Hepatocyte (in vitro differentiated cells): ENCODE measurements at regions not wholly inside any gene's neighbourhood (a gene's known extent, or its start where the extent isn't known, plus 50 kb on each side); places are given as distances from the start of the nearest gene placed in this dataset.

ENCODE experiments used
- DNase-seq: peaks from one replicate; pipeline ENCODE4 v3.0.0-alpha.2; 2016; ENCODE audit warnings: low spot score
- H2AFZ ChIP-seq: fragments of 200-600 bp; sonication (generic); 2 replicates; pipeline ENCODE4 v1.6.0; 2016; ENCODE audit warnings: antibody characterized with exemption, mild to moderate bottlenecking
- H3K27ac ChIP-seq: fragments of 200-600 bp; sonication (generic); 2 replicates; pipeline ENCODE4 v1.5.1; 2016; ENCODE audit warnings: mild to moderate bottlenecking
- H3K27me3 ChIP-seq: fragments of 200-600 bp; sonication (generic); 2 replicates; pipeline ENCODE4 v1.6.1; 2016
- H3K36me3 ChIP-seq: fragments of 200-600 bp; sonication (generic); replicated peaks from 2 replicates; pipeline ENCODE4 v1.5.1; 2016; ENCODE audit warnings: low read depth; ENCODE audit not compliant: insufficient read depth
- H3K4me1 ChIP-seq: fragments of 200-600 bp; sonication (generic); 2 replicates; pipeline ENCODE4 v1.5.1; 2016; ENCODE audit warnings: mild to moderate bottlenecking, moderate library complexity; ENCODE audit not compliant: insufficient read depth
- H3K4me2 ChIP-seq: fragments of 200-600 bp; sonication (generic); 2 replicates; pipeline ENCODE4 v1.6.0; 2016
- H3K4me3 ChIP-seq: fragments of 200-600 bp; sonication (generic); 2 replicates; pipeline ENCODE4 v1.5.1; 2016; ENCODE audit warnings: mild to moderate bottlenecking
- H3K79me2 ChIP-seq: fragments of 200-600 bp; sonication (generic); 2 replicates; pipeline ENCODE4 v1.6.0; 2017; ENCODE audit warnings: mild to moderate bottlenecking
- H3K9me2 ChIP-seq: fragments of 200-600 bp; sonication (generic); replicated peaks from 2 replicates; pipeline ENCODE4 v1.6.0; 2017; ENCODE audit warnings: mild to moderate bottlenecking; ENCODE audit not compliant: insufficient read depth
- H3K9me3 ChIP-seq: fragments of 200-600 bp; sonication (generic); 2 replicates; pipeline ENCODE4 v1.5.1; 2016; ENCODE audit warnings: low read depth, mild to moderate bottlenecking
- H4K20me1 ChIP-seq: fragments of 200-600 bp; sonication (generic); 2 replicates; pipeline ENCODE4 v1.6.0; 2016; ENCODE audit warnings: mild to moderate bottlenecking; ENCODE audit not compliant: insufficient read depth, poor library complexity, severe bottlenecking
- EZH2 ChIP-seq: fragments of 200-600 bp; sonication (generic); IDR thresholded peaks from 2 replicates; pipeline ENCODE4 v1.6.1; 2016; ENCODE audit warnings: antibody characterized with exemption, mild to moderate bottlenecking, borderline replicate concordance
- EZH2phosphoT487 ChIP-seq: fragments of 200-600 bp; sonication (generic); IDR thresholded peaks from one replicate; pipeline ENCODE4 v1.6.1; 2018; ENCODE audit warnings: antibody characterized with exemption, mild to moderate bottlenecking, low read depth, moderate library complexity; ENCODE audit not compliant: unreplicated experiment, severe bottlenecking
- WGBS: methylation state at CpG from one replicate; pipeline ENCODE4 v1.1.6; 2016; ENCODE audit warnings: low lambda C conversion rate; ENCODE audit errors: missing lambda C conversion rate; 5-methylcytosine and 5-hydroxymethylcytosine counted together
- TF ChIP-seq, protein P1 (sequence below): fragments of 200-600 bp; sonication (generic); IDR thresholded peaks from 2 replicates; pipeline ENCODE4 v1.5.1; 2016; ENCODE audit warnings: antibody characterized with exemption, mild to moderate bottlenecking; ENCODE audit not compliant: poor library complexity

DNA sequence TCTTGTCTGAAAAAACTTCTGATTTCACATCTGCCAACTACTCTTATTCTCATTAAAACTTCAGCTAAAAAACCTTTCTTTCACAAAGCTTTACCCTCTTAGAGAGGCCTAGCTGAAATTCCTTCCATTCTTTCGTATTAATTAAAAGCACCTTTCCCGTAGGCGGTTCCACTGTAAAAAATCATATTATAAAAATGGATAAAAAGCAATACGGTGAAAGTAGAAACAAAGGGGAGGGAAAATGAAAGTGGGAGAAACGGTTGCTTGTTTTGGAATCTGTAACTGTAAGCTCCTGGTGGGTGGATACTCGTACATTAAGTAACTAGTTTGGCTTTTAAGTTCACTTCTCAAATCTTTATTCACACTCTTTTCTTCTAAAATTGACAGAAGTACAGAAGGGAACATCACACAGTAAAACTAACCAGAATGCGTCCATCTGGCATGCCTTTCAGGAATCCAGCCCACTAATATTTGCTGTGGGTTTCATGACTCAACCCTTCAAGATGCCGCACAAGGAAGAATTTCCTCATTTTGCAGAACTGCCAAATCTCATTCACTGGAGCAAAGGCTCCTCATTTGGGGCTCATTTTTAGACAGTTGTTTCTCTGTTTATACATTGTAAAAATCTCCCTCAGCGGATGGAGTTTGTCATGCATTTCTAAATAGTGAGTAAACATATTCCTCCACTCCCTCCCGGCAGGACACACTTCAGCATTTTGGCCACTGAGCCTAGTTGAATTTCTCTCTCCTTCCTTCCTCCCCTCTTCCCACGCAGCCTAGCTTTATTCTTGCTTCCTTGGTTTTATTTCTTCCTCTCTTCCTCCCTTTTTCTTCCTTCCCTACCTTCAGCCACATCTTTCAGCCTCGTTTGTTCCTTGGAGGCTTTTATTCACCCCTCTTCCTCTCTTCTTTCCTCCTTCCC, 419.5 kb upstream of the NAALADL2 start:
- TF ChIP-seq, protein P1, sequence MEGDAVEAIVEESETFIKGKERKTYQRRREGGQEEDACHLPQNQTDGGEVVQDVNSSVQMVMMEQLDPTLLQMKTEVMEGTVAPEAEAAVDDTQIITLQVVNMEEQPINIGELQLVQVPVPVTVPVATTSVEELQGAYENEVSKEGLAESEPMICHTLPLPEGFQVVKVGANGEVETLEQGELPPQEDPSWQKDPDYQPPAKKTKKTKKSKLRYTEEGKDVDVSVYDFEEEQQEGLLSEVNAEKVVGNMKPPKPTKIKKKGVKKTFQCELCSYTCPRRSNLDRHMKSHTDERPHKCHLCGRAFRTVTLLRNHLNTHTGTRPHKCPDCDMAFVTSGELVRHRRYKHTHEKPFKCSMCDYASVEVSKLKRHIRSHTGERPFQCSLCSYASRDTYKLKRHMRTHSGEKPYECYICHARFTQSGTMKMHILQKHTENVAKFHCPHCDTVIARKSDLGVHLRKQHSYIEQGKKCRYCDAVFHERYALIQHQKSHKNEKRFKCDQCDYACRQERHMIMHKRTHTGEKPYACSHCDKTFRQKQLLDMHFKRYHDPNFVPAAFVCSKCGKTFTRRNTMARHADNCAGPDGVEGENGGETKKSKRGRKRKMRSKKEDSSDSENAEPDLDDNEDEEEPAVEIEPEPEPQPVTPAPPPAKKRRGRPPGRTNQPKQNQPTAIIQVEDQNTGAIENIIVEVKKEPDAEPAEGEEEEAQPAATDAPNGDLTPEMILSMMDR = no peak
- TF ChIP-seq EZH2phosphoT487 (no peak), EZH2 (no peak)
- no peaks in the 10 kb centered on the region for H3K27me3 ChIP-seq
- WGBS = 12% methylated on average over 12 of the region's 12 CpGs
- H2AFZ ChIP-seq = peak overlapping the region; percentile 79
- H3K9me3 ChIP-seq = no peaks in the 10 kb centered on the region
- no peaks in the 10 kb centered on the region for H4K20me1 ChIP-seq
- no peaks in the 10 kb centered on the region for H3K4me1 ChIP-seq
- peak; percentile 67 for DNase-seq
- peak overlapping the region; percentile 76 for H3K4me3 ChIP-seq
- H3K36me3 ChIP-seq = no peaks in the 10 kb centered on the region
- peak overlapping the region; percentile 81 for H3K4me2 ChIP-seq
- peak overlapping the region; percentile 99 for H3K27ac ChIP-seq
- peaks cover 19% of the 10 kb centered on the region for H3K79me2 ChIP-seq
- H3K9me2 ChIP-seq = no peaks in the 10 kb centered on the region

- Histone ChIP-seq H3K9me3 (no peaks in the 10 kb centered on the region), H2AFZ (peak overlapping the region; percentile 79), H3K9me2 (no peaks in the 10 kb centered on the region), H3K4me3 (peak overlapping the region; percentile 76), H3K4me2 (peak overlapping the region; percentile 81), H3K27ac (peak overlapping the region; percentile 99), H3K4me1 (no peaks in the 10 kb centered on the region), H4K20me1 (no peaks in the 10 kb centered on the region), H3K36me3 (no peaks in the 10 kb centered on the region), H3K79me2 (peaks cover 19% of the 10 kb centered on the region), H3K27me3 (no peaks in the 10 kb centered on the region)
- TF ChIP-seq, protein P1 = no peak
- TF ChIP-seq EZH2phosphoT487 = no peak
- peak; percentile 32 for DNase-seq
- WGBS = 6% methylated on average over 8 of the region's 8 CpGs
Observed at GRCh38 chr3:174440253-174440701, 418.9 kb upstream of the NAALADL2 start.

DNA sequence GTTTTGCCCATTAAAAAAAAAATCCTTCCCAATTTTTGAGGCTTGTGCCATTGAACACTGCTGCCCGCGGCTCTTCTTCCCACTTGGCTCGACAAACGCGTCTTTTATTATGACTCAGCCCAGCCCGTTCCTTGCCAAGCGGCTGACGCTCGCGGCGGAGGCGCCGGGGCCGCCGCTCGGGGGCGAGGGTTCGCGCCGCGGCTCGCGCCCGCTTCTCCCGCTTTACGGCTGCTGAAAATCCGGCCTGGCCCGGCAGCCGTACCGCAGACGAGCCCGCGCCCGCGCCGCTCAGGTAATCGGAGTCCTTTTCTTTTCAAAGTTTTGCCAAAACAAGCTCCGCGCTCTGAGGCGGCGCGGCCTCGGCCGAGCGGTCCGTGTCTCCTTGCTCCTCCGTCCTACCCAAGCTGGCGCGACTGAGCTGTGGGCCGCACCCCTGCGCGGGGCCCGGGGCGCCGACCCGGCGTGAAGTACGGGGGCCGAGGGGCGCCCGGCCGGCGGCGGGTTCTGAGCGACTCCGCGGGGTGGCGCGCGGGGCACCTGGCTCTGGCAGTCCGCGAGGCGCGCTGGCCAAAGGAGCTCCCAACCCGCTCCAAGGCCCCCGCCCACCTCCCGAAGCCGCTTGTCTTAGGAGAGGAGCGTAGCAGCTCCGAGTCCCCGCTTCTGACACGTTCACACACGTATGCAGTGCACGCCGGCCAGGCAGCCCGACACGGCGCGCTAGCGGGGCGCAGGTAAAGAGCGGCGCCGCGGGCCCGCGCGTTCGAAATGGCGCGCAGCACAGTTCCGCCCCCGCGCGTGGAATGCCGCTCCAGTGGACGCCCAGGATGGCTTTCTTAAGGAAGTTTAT, 418.2 kb upstream of the NAALADL2 start:
- peak overlapping the region; percentile 79 for H2AFZ ChIP-seq
- peak overlapping the region; percentile 81 for H3K4me2 ChIP-seq
- no peaks in the 10 kb centered on the region for H3K9me3 ChIP-seq
- WGBS = 1% methylated on average over 100 of the region's 107 CpGs
- peak; percentile 95 for DNase-seq
- peaks cover 19% of the 10 kb centered on the region for H3K79me2 ChIP-seq
- peak overlapping the region; percentile 76 for H3K4me3 ChIP-seq
- TF ChIP-seq, protein P1 = peak; percentile 10
- no peak for TF ChIP-seq EZH2
- no peaks in the 10 kb centered on the region for H4K20me1 ChIP-seq
- no peaks in the 10 kb centered on the region for H3K27me3 ChIP-seq
- peak overlapping the region; percentile 99 for H3K27ac ChIP-seq
- no peaks in the 10 kb centered on the region for H3K36me3 ChIP-seq
- no peaks in the 10 kb centered on the region for H3K4me1 ChIP-seq
- H3K9me2 ChIP-seq = no peaks in the 10 kb centered on the region
